ENCODE measurements at regions not wholly inside any gene's neighbourhood (a gene's known extent, or its start where the extent isn't known, plus 50 kb on each side); places are given as distances from the start of the nearest gene placed in this dataset.

- DNase-seq (no peak), ATAC-seq (no peak)
- no peak for TF ChIP-seq CTCF (IDR thresholded peaks at IDR 0.05)
- H3K4me3 Mint-ChIP-seq, result no peak overlapping the region
- H3K27ac Mint-ChIP-seq, result no peak overlapping the region
- ChIA-PET CTCF (no interaction called here), POLR2A (no interaction called here)
- peaks cover 2% of the 10 kb centered on the region for H3K9me3 Mint-ChIP-seq
- no peaks in the 10 kb centered on the region for H3K27me3 Mint-ChIP-seq
- no peaks in the 10 kb centered on the region for H3K36me3 Mint-ChIP-seq (ENCODE audit: low read depth)
- intact Hi-C loops (cut with micrococcal nuclease), result no loop called here
- H3K4me1 Mint-ChIP-seq (ENCODE audit: low read depth), result no peaks in the 10 kb centered on the region
These were observed 246.5 kb upstream of the FGF16 start for GRCh38 chrX:77200663-77201062.

GRCh38 chrX:77223046-77223445, 224.1 kb upstream of the FGF16 start:
- ChIA-PET POLR2A (no interaction called here), CTCF (no interaction called here)
- Mint-ChIP-seq H3K4me3 (no peak overlapping the region), H3K36me3 (ENCODE audit: low read depth) (no peaks in the 10 kb centered on the region), H3K9me3 (no peaks in the 10 kb centered on the region), H3K27me3 (peaks cover 6% of the 10 kb centered on the region), H3K4me1 (ENCODE audit: low read depth) (no peaks in the 10 kb centered on the region), H3K27ac (no peak overlapping the region)
- intact Hi-C loops (cut with micrococcal nuclease), result no loop called here
- no peak for ATAC-seq
- no peak for DNase-seq
- TF ChIP-seq CTCF (IDR thresholded peaks at IDR 0.05), result no peak

- Mint-ChIP-seq H3K9me3 (peaks cover 6% of the 10 kb centered on the region), H3K27me3 (no peaks in the 10 kb centered on the region), H3K27ac (no peak overlapping the region), H3K36me3 (ENCODE audit: low read depth) (no peaks in the 10 kb centered on the region), H3K4me1 (ENCODE audit: low read depth) (no peaks in the 10 kb centered on the region), H3K4me3 (no peak overlapping the region)
- TF ChIP-seq CTCF (IDR thresholded peaks at IDR 0.05), result no peak
- POLR2A ChIA-PET, result no interaction called here
- intact Hi-C loops (cut with micrococcal nuclease), result no loop called here
- ATAC-seq (no peak), DNase-seq (no peak)
- CTCF ChIA-PET, result no interaction called here
These were observed 182.7 kb upstream of the FGF16 start for GRCh38 chrX:77264490-77264889.

- POLR2A ChIA-PET, result no interaction called here
- no peak overlapping the region for H3K27ac Mint-ChIP-seq
- H3K27me3 Mint-ChIP-seq, result no peaks in the 10 kb centered on the region
- H3K4me1 Mint-ChIP-seq (ENCODE audit: low read depth), result no peaks in the 10 kb centered on the region
- DNase-seq (no peak), ATAC-seq (no peak)
- TF ChIP-seq CTCF (IDR thresholded peaks at IDR 0.05), result no peak
- CTCF ChIA-PET, result no interaction called here
- intact Hi-C loops (cut with micrococcal nuclease), result no loop called here
- no peaks in the 10 kb centered on the region for H3K36me3 Mint-ChIP-seq (ENCODE audit: low read depth)
- H3K9me3 Mint-ChIP-seq, result no peaks in the 10 kb centered on the region
- H3K4me3 Mint-ChIP-seq, result no peak overlapping the region
These were observed 171.8 kb upstream of the FGF16 start for GRCh38 chrX:77275392-77275791.

- DNase-seq (no peak), ATAC-seq (no peak)
- ChIA-PET CTCF (no interaction called here), POLR2A (no interaction called here)
- H3K4me1 Mint-ChIP-seq (ENCODE audit: low read depth), result no peaks in the 10 kb centered on the region
- H3K27me3 Mint-ChIP-seq, result no peaks in the 10 kb centered on the region
- H3K9me3 Mint-ChIP-seq, result peaks cover 3% of the 10 kb centered on the region
- intact Hi-C loops (cut with micrococcal nuclease), result no loop called here
- no peaks in the 10 kb centered on the region for H3K36me3 Mint-ChIP-seq (ENCODE audit: low read depth)
- H3K4me3 Mint-ChIP-seq, result no peak overlapping the region
- H3K27ac Mint-ChIP-seq, result no peak overlapping the region
- no peak for TF ChIP-seq CTCF (IDR thresholded peaks at IDR 0.05)
These were observed 170.4 kb upstream of the FGF16 start for GRCh38 chrX:77276742-77277141.

Data from activated CD8-positive, alpha-beta T cell treated with anti-CD3 and anti-CD28 coated beads for 36 hours (primary cell).